Fibroblast of lung (primary cell): ENCODE measurements at regions not wholly inside any gene's neighbourhood (a gene's known extent, or its start where the extent isn't known, plus 50 kb on each side); places are given as distances from the start of the nearest gene placed in this dataset.

ENCODE experiments used
- EZH2 ChIP-seq: IDR thresholded peaks from 2 replicates; pipeline ENCODE4 v1.5.1; 2012; ENCODE audit warnings: low read length, control low read depth, mild to moderate bottlenecking; ENCODE audit errors: missing control alignments
- TF ChIP-seq, protein P1 (sequence below), 2 donors: IDR thresholded peaks in 1 of 2; conservative IDR thresholded peaks in 1 of 2; 1 replicate in 1 of 2; 2 replicates in 1 of 2; pipeline ENCODE4 v1.5.1; 2011 to 2012; ENCODE audit warnings: low read length in 2 of 2, control low read depth in 1 of 2, inconsistent platforms in 1 of 2, low read depth in 1 of 2, mild to moderate bottlenecking in 1 of 2

DNA sequence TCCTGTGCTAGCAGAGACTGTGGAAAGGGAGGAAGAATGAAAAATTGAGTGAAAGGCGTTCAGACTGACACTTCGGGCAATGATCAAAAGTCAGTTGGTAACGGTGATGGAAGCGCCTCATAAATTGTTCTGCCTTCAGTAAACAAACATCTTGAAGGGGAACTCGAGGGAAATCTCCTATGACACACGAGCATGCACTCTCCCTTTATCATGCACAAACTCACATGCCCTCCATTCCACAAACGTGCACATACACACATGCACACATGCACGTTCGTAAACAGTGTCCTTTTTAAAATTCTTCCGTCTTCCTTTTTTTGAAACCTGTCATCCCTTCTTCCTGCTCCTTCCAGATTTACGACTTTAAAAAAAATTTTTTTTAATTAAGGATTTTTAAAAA, 77.8 kb upstream of the TMEM45B start:
- TF ChIP-seq, protein P1, sequence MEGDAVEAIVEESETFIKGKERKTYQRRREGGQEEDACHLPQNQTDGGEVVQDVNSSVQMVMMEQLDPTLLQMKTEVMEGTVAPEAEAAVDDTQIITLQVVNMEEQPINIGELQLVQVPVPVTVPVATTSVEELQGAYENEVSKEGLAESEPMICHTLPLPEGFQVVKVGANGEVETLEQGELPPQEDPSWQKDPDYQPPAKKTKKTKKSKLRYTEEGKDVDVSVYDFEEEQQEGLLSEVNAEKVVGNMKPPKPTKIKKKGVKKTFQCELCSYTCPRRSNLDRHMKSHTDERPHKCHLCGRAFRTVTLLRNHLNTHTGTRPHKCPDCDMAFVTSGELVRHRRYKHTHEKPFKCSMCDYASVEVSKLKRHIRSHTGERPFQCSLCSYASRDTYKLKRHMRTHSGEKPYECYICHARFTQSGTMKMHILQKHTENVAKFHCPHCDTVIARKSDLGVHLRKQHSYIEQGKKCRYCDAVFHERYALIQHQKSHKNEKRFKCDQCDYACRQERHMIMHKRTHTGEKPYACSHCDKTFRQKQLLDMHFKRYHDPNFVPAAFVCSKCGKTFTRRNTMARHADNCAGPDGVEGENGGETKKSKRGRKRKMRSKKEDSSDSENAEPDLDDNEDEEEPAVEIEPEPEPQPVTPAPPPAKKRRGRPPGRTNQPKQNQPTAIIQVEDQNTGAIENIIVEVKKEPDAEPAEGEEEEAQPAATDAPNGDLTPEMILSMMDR (conservative IDR thresholded peaks at IDR 0.05 in 1 of 2, IDR thresholded peaks at IDR 0.05 in 1 of 2; ENCODE audit: low read depth in 1 of 2, low read length in 2 of 2): no peak
- TF ChIP-seq EZH2: no peak
